GM10266 (cell line): ENCODE measurements at regions not wholly inside any gene's neighbourhood (a gene's known extent, or its start where the extent isn't known, plus 50 kb on each side); places are given as distances from the start of the nearest gene placed in this dataset.
"Not testable (repeated sequence)": the region's sequence is repeated elsewhere in the genome, so short reads cannot be mapped to it uniquely, and the experiment has no call there.

Source experiments
- DNase-seq: peaks from one replicate; pipeline ENCODE4 v3.0.0; 2012; ENCODE audit errors: extremely low spot score
- CTCF ChIP-seq: IDR thresholded peaks from 2 replicates; pipeline ENCODE4 v1.5.1; 2012; ENCODE audit warnings: mild to moderate bottlenecking, low read depth; ENCODE audit not compliant: control insufficient read depth, insufficient read depth; ENCODE audit errors: missing control alignments

- no peak for DNase-seq
- no peak for TF ChIP-seq CTCF
Observed at GRCh38 chr17:33950061-33950460, 305.0 kb upstream of the CCL2 start.

GRCh38 chr17:33952425-33952824 is 302.7 kb upstream of the CCL2 start:
- TF ChIP-seq CTCF, result no peak
- no peak for DNase-seq

- DNase-seq, result no peak
- TF ChIP-seq CTCF, result no peak
Observed at GRCh38 chr17:33954597-33954996, 300.5 kb upstream of the CCL2 start.

GRCh38 chr17:33955461-33955860 is 299.6 kb upstream of the CCL2 start:
- no peak for TF ChIP-seq CTCF
- DNase-seq, result no peak

- DNase-seq, result not testable (repeated sequence)
Observed at GRCh38 chr17:33959098-33959497, 296.0 kb upstream of the CCL2 start.

GRCh38 chr17:33962857-33963655 is 292.0 kb upstream of the CCL2 start:
- no peak for DNase-seq
- TF ChIP-seq CTCF, result no peak

- peak; percentile 68 for DNase-seq
- TF ChIP-seq CTCF, result peak; percentile 32
Observed at GRCh38 chr17:33964344-33964979, 290.6 kb upstream of the CCL2 start.
